ENCODE measurements at regions not wholly inside any gene's neighbourhood (a gene's known extent, or its start where the extent isn't known, plus 50 kb on each side); places are given as distances from the start of the nearest gene placed in this dataset.

DNA sequence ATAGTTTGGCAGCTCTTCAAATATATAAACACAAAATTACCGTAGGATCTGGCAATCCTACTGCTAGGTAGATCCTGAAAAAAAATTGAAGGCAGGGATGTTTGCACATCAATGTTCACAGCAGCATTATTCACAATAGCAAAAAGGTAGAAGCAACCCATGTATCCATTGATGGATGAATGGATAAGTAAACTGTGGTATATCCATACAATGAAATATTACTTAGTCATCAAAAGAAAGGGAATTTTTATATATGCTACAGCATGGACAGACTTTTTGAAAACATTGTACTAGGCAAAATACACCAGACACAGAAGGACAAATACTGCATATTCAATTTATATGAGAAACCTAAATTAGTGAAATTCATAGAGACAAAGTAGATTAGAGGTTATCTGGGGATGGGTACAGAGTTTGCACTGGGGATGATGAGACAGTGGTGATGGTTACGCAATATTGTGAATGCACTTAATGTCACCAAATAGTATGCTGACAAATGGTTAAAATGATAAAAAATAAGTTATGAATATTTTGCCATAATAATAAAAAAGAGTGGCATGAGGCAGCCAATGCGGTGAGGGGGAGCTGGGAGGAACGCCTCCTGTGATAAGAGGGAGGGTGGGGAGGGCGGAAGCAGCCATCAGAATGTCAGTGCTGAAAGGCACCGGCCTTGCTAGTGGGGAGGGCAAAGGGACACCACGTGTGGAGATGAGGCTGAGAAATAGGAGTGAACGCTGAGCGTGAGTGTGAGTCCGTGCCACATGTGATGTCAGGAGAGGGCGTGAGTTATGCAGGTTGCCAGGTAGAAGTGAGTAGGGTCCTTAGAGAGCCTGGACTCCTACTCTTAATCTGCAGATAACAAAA is 386.1 kb upstream of the PODXL start:
- in situ Hi-C loops (cut with MboI) = no loop called here
- no peak for FAIRE-seq
- no TSS peak for BruUV-seq (replicated peaks)
- no peak for TF ChIP-seq ESRRB (CRISPR knock-in tag; IDR thresholded peaks at IDR 0.05; ENCODE audit: borderline replicate concordance)
- no peak for TF ChIP-seq SMAD2 (IDR thresholded peaks at IDR 0.05; ENCODE audit: low read depth, low read length)
- no peak for TF ChIP-seq SIRT6 (IDR thresholded peaks at IDR 0.05; ENCODE audit: low read depth, low read length)
- TF ChIP-seq, protein P1, sequence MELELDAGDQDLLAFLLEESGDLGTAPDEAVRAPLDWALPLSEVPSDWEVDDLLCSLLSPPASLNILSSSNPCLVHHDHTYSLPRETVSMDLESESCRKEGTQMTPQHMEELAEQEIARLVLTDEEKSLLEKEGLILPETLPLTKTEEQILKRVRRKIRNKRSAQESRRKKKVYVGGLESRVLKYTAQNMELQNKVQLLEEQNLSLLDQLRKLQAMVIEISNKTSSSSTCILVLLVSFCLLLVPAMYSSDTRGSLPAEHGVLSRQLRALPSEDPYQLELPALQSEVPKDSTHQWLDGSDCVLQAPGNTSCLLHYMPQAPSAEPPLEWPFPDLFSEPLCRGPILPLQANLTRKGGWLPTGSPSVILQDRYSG (tag; conservative IDR thresholded peaks at IDR 0.05; ENCODE audit: low read depth) = no peak
- TF ChIP-seq, protein P2, sequence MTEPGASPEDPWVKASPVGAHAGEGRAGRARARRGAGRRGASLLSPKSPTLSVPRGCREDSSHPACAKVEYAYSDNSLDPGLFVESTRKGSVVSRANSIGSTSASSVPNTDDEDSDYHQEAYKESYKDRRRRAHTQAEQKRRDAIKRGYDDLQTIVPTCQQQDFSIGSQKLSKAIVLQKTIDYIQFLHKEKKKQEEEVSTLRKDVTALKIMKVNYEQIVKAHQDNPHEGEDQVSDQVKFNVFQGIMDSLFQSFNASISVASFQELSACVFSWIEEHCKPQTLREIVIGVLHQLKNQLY (CRISPR knock-in tag; conservative IDR thresholded peaks at IDR 0.05) = no peak
- no peak for TF ChIP-seq TGIF2 (CRISPR knock-in tag; IDR thresholded peaks at IDR 0.05)
- TF ChIP-seq, protein P3, sequence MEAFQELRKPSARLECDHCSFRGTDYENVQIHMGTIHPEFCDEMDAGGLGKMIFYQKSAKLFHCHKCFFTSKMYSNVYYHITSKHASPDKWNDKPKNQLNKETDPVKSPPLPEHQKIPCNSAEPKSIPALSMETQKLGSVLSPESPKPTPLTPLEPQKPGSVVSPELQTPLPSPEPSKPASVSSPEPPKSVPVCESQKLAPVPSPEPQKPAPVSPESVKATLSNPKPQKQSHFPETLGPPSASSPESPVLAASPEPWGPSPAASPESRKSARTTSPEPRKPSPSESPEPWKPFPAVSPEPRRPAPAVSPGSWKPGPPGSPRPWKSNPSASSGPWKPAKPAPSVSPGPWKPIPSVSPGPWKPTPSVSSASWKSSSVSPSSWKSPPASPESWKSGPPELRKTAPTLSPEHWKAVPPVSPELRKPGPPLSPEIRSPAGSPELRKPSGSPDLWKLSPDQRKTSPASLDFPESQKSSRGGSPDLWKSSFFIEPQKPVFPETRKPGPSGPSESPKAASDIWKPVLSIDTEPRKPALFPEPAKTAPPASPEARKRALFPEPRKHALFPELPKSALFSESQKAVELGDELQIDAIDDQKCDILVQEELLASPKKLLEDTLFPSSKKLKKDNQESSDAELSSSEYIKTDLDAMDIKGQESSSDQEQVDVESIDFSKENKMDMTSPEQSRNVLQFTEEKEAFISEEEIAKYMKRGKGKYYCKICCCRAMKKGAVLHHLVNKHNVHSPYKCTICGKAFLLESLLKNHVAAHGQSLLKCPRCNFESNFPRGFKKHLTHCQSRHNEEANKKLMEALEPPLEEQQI (IDR thresholded peaks at IDR 0.05) = no peak
- TF ChIP-seq RFX1 (IDR thresholded peaks at IDR 0.05) = no peak
- peak; percentile 26; the same call in 1 of the 2 replicates for TF ChIP-seq C11orf30 (IDR thresholded peaks at IDR 0.05; ENCODE audit: low read depth)
- TF ChIP-seq, protein P4, sequence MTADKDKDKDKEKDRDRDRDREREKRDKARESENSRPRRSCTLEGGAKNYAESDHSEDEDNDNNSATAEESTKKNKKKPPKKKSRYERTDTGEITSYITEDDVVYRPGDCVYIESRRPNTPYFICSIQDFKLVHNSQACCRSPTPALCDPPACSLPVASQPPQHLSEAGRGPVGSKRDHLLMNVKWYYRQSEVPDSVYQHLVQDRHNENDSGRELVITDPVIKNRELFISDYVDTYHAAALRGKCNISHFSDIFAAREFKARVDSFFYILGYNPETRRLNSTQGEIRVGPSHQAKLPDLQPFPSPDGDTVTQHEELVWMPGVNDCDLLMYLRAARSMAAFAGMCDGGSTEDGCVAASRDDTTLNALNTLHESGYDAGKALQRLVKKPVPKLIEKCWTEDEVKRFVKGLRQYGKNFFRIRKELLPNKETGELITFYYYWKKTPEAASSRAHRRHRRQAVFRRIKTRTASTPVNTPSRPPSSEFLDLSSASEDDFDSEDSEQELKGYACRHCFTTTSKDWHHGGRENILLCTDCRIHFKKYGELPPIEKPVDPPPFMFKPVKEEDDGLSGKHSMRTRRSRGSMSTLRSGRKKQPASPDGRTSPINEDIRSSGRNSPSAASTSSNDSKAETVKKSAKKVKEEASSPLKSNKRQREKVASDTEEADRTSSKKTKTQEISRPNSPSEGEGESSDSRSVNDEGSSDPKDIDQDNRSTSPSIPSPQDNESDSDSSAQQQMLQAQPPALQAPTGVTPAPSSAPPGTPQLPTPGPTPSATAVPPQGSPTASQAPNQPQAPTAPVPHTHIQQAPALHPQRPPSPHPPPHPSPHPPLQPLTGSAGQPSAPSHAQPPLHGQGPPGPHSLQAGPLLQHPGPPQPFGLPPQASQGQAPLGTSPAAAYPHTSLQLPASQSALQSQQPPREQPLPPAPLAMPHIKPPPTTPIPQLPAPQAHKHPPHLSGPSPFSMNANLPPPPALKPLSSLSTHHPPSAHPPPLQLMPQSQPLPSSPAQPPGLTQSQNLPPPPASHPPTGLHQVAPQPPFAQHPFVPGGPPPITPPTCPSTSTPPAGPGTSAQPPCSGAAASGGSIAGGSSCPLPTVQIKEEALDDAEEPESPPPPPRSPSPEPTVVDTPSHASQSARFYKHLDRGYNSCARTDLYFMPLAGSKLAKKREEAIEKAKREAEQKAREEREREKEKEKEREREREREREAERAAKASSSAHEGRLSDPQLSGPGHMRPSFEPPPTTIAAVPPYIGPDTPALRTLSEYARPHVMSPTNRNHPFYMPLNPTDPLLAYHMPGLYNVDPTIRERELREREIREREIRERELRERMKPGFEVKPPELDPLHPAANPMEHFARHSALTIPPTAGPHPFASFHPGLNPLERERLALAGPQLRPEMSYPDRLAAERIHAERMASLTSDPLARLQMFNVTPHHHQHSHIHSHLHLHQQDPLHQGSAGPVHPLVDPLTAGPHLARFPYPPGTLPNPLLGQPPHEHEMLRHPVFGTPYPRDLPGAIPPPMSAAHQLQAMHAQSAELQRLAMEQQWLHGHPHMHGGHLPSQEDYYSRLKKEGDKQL (CRISPR knock-in tag; IDR thresholded peaks at IDR 0.05; ENCODE audit: borderline replicate concordance) = no peak
- no peak for TF ChIP-seq ZSCAN29 (IDR thresholded peaks at IDR 0.05)
- no peak for TF ChIP-seq PYGO2 (tag; IDR thresholded peaks at IDR 0.05)

More for the DNA sequence above, 386.1 kb upstream of the PODXL start:
- Histone ChIP-seq H3K9ac (ENCODE audit: insufficient read depth in 1 of 2, low read depth in 2 of 2, low read length in 2 of 2) (no peak overlapping the region), H3K4me2 (ENCODE audit: insufficient read depth, low read length) (no peak overlapping the region), H3K79me2 (ENCODE audit: control insufficient read depth, insufficient read depth, low read length) (no peaks in the 10 kb centered on the region), H3K27ac (ENCODE audit: extremely low read depth, low read depth, low read length) (no peak overlapping the region), H3K4me3 (no peak overlapping the region), H3K27me3 (ENCODE audit: control insufficient read depth in 2 of 2, insufficient read depth in 2 of 2, low read length in 2 of 2) (peaks cover 0 to 30% of the 10 kb centered on the region in 2 experiments; a peak in 3 of 5 replicates), H4K20me1 (replicated peaks; ENCODE audit: control insufficient read depth, insufficient read depth, low read length) (peaks cover 9% of the 10 kb centered on the region; the same call in 1 of the 2 replicates), H3K4me1 (replicated peaks in 1 of 2; ENCODE audit: control insufficient read depth in 2 of 2, insufficient read depth in 2 of 2, low read length in 2 of 2) (peaks cover 0 to 7% of the 10 kb centered on the region in 2 experiments; a peak in 1 of 5 replicates), H3K9me1 (ENCODE audit: control insufficient read depth, insufficient read depth, low read length) (no peaks in the 10 kb centered on the region), H3K9me3 (replicated peaks; ENCODE audit: control insufficient read depth, insufficient read depth, low read depth, low read length) (no peaks in the 10 kb centered on the region), H3K36me3 (ENCODE audit: control insufficient read depth, insufficient read depth, low read length) (no peaks in the 10 kb centered on the region), H2AFZ (ENCODE audit: low read depth, low read length) (no peak overlapping the region)
- intact Hi-C loops (cut with micrococcal nuclease) = loop anchor here (10.0 kb wide), 1 partner anchor 202 kb away; no protein-coding TSS in a partner anchor
- 2% methylated on average over 11 of the region's 11 CpGs for WGBS (ENCODE audit: insufficient coverage, low coverage, missing lambda C conversion rate)
- CTCF ChIA-PET (ENCODE audit: low intra/inter-chr PET ratio) = no interaction called here
- no peak for DNase-seq (ENCODE audit: extremely low read depth in 1 of 4, low spot score in 3 of 4)
- no peak for ATAC-seq
- POLR2A ChIA-PET = no interaction called here
